ENCODE measurements at regions not wholly inside any gene's neighbourhood (a gene's known extent, or its start where the extent isn't known, plus 50 kb on each side); places are given as distances from the start of the nearest gene placed in this dataset.

GRCh38 chr1:193868425-193868824 is 682.0 kb upstream of the B3GALT2 start:
- Histone ChIP-seq H3K4me1 (no peaks in the 10 kb centered on the region), H3K27ac (no peak overlapping the region), H3K9me3 (no peaks in the 10 kb centered on the region), H3K36me3 (no peaks in the 10 kb centered on the region), H3K27me3 (no peaks in the 10 kb centered on the region), H3K4me3 (no peak overlapping the region)
- no peak for DNase-seq
- TF ChIP-seq CTCF (IDR thresholded peaks at IDR 0.05) = no peak
- TF ChIP-seq POLR2A (IDR thresholded peaks at IDR 0.05) = no peak

- H3K27ac ChIP-seq = no peak overlapping the region
- H3K4me1 ChIP-seq = no peaks in the 10 kb centered on the region
- H3K9me3 ChIP-seq = no peaks in the 10 kb centered on the region
- no peak for DNase-seq
- no peak for TF ChIP-seq CTCF (IDR thresholded peaks at IDR 0.05)
- TF ChIP-seq POLR2A (IDR thresholded peaks at IDR 0.05) = no peak
- no peaks in the 10 kb centered on the region for H3K27me3 ChIP-seq
- no peaks in the 10 kb centered on the region for H3K36me3 ChIP-seq
- no peak overlapping the region for H3K4me3 ChIP-seq
Measured at GRCh38 chr1:193856261-193856660, 669.8 kb upstream of the B3GALT2 start.

- H3K27me3 ChIP-seq = no peaks in the 10 kb centered on the region
- no peak for DNase-seq
- no peak overlapping the region for H3K4me3 ChIP-seq
- H3K4me1 ChIP-seq = no peaks in the 10 kb centered on the region
- H3K9me3 ChIP-seq = no peaks in the 10 kb centered on the region
- no peaks in the 10 kb centered on the region for H3K36me3 ChIP-seq
- TF ChIP-seq CTCF (IDR thresholded peaks at IDR 0.05) (no peak), POLR2A (IDR thresholded peaks at IDR 0.05) (no peak)
- H3K27ac ChIP-seq = no peak overlapping the region
Measured at GRCh38 chr1:193850745-193851144, 664.3 kb upstream of the B3GALT2 start.

GRCh38 chr1:193846876-193847604 is 660.6 kb upstream of the B3GALT2 start:
- H3K27ac ChIP-seq = no peak overlapping the region
- H3K36me3 ChIP-seq = no peaks in the 10 kb centered on the region
- H3K27me3 ChIP-seq = no peaks in the 10 kb centered on the region
- H3K9me3 ChIP-seq = no peaks in the 10 kb centered on the region
- TF ChIP-seq POLR2A (IDR thresholded peaks at IDR 0.05) (no peak), CTCF (IDR thresholded peaks at IDR 0.05) (no peak)
- no peak for DNase-seq
- no peaks in the 10 kb centered on the region for H3K4me1 ChIP-seq
- H3K4me3 ChIP-seq = no peak overlapping the region

GRCh38 chr1:193846411-193846810 is 660.0 kb upstream of the B3GALT2 start:
- H3K4me3 ChIP-seq = no peak overlapping the region
- H3K27ac ChIP-seq = no peak overlapping the region
- no peaks in the 10 kb centered on the region for H3K27me3 ChIP-seq
- no peaks in the 10 kb centered on the region for H3K4me1 ChIP-seq
- no peaks in the 10 kb centered on the region for H3K9me3 ChIP-seq
- TF ChIP-seq CTCF (IDR thresholded peaks at IDR 0.05) (no peak), POLR2A (IDR thresholded peaks at IDR 0.05) (no peak)
- no peaks in the 10 kb centered on the region for H3K36me3 ChIP-seq
- DNase-seq = no peak

GRCh38 chr1:193841857-193842256 is 655.4 kb upstream of the B3GALT2 start:
- no peak for TF ChIP-seq CTCF (IDR thresholded peaks at IDR 0.05)
- no peak for TF ChIP-seq POLR2A (IDR thresholded peaks at IDR 0.05)
- Histone ChIP-seq H3K27ac (no peak overlapping the region), H3K36me3 (no peaks in the 10 kb centered on the region), H3K4me3 (no peak overlapping the region), H3K9me3 (no peaks in the 10 kb centered on the region), H3K27me3 (no peaks in the 10 kb centered on the region), H3K4me1 (no peaks in the 10 kb centered on the region)
- DNase-seq = no peak
